Activated naive CD8-positive, alpha-beta T cell treated with anti-CD3 and anti-CD28 coated beads for 36 hours (primary cell): ENCODE measurements at regions not wholly inside any gene's neighbourhood (a gene's known extent, or its start where the extent isn't known, plus 50 kb on each side); places are given as distances from the start of the nearest gene placed in this dataset.
"Not testable (repeated sequence)": the region's sequence is repeated elsewhere in the genome, so short reads cannot be mapped to it uniquely, and the experiment has no call there.

Experiments used
- DNase-seq: peaks from one replicate; pipeline ENCODE4 v3.0.0; 2021
- H3K27ac Mint-ChIP-seq: one replicate; pipeline ENCODE4 v1.8.0; 2022; ENCODE audit warnings: mild to moderate bottlenecking, moderate library complexity, mixed read lengths
- H3K27me3 Mint-ChIP-seq: one replicate; pipeline ENCODE4 v1.8.0; 2022; ENCODE audit warnings: mild to moderate bottlenecking, mixed read lengths
- H3K36me3 Mint-ChIP-seq: one replicate; pipeline ENCODE4 v1.8.0; 2021; ENCODE audit warnings: mild to moderate bottlenecking, mixed read lengths
- H3K4me1 Mint-ChIP-seq: one replicate; pipeline ENCODE4 v1.8.0; 2021; ENCODE audit warnings: mixed read lengths
- H3K4me3 Mint-ChIP-seq: one replicate; pipeline ENCODE4 v1.8.0; 2022; ENCODE audit warnings: mild to moderate bottlenecking, moderate library complexity, mixed read lengths
- H3K9me3 Mint-ChIP-seq: one replicate; pipeline ENCODE4 v1.8.0; 2022; ENCODE audit warnings: mixed read lengths

DNA sequence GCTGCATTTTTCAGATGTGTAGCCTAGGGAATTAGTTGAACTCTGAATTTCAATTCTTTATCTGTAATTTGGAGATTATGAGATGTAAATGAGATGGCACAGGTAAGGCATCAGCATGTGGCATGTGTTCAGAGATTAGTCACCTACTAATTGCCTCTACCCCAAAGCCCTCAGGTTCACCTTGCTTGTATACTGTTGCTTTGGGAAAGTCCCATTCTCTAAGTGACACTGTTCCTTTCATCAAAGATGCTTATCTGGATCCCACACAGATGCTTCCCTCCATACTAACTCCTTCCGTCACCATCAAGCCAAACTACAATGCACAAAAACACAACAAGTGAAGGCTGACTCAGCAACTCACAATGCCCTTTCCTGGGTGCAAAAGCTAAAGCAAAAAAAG is 143.7 kb downstream of the LRATD1 start:
- Mint-ChIP-seq H3K36me3 (no peaks in the 10 kb centered on the region), H3K9me3 (no peaks in the 10 kb centered on the region), H3K27ac (no peak overlapping the region), H3K4me3 (no peak overlapping the region), H3K27me3 (no peaks in the 10 kb centered on the region), H3K4me1 (no peaks in the 10 kb centered on the region)
- DNase-seq: no peak

GRCh38 chr2:14778015-14778414 is 145.5 kb downstream of the LRATD1 start:
- Mint-ChIP-seq H3K36me3 (no peaks in the 10 kb centered on the region), H3K4me1 (no peaks in the 10 kb centered on the region), H3K27me3 (no peaks in the 10 kb centered on the region), H3K27ac (no peak overlapping the region), H3K9me3 (no peaks in the 10 kb centered on the region), H3K4me3 (no peak overlapping the region)
- DNase-seq: no peak

DNA sequence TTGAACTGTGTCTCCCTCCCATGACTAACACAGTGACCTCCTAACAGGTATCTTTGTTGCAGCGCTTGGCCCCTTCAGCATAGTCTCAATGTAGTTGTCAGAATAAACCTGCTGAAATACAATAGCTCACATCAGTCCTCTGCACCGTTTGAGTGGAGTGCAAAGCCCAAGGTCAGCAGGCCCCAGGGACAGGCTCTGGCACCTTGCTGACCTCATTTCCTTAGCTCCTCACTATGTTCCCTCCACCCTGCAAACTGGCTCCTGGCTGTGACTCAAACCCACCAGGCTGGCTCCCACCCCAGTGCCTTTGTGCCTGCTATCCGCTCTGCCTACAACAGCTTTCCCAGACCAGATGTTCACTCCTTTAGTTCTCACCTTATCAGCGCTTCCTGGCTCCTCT is 146.7 kb downstream of the LRATD1 start:
- no peak for DNase-seq
- Mint-ChIP-seq H3K27ac (no peak overlapping the region), H3K27me3 (no peaks in the 10 kb centered on the region), H3K36me3 (no peaks in the 10 kb centered on the region), H3K4me3 (no peak overlapping the region), H3K9me3 (no peaks in the 10 kb centered on the region), H3K4me1 (no peaks in the 10 kb centered on the region)

- Mint-ChIP-seq H3K36me3 (no peaks in the 10 kb centered on the region), H3K27me3 (no peaks in the 10 kb centered on the region)
- no peak for DNase-seq
These were observed 148.6 kb downstream of the LRATD1 start for GRCh38 chr2:14781142-14781541.

GRCh38 chr2:14788814-14789213 is 156.3 kb downstream of the LRATD1 start:
- H3K9me3 Mint-ChIP-seq, H3K27me3 Mint-ChIP-seq, H3K4me1 Mint-ChIP-seq, DNase-seq, H3K36me3 Mint-ChIP-seq, H3K4me3 Mint-ChIP-seq, H3K27ac Mint-ChIP-seq: not testable (repeated sequence)

More at GRCh38 chr2:14781142-14781541, 148.6 kb downstream of the LRATD1 start:
- no peaks in the 10 kb centered on the region for H3K9me3 Mint-ChIP-seq
- H3K27ac Mint-ChIP-seq: no peak overlapping the region
- H3K4me3 Mint-ChIP-seq: no peak overlapping the region
- no peaks in the 10 kb centered on the region for H3K4me1 Mint-ChIP-seq

DNA sequence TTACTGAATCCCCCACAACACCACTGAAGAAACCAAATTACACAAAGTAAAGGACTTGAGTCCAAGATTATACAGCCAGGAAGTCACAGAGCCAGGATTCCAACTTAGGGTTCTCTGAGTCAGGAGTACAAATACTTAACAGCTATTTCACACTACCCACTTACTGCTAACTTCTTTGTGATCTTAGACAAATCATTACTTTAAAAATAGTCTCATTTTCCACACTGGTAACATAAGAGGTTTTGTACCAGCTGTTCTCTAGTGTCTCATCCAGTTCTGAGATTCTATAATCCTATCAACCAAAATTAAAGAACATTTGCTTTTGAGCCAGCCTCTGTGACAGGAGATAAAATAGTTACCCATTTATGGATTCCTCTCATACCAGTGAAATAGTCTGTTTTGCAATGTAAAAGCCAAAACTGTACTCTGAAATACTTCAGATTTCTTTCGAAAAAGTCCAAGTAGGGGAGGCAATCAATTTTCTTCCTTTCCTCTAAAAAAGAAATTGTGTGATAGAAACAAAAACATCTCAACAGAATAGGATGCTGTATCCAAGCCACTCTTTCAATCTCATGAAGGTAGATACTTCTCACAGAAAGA is 157.6 kb downstream of the LRATD1 start:
- no peak for DNase-seq
- Mint-ChIP-seq H3K4me1 (no peaks in the 10 kb centered on the region), H3K4me3 (no peak overlapping the region), H3K27ac (no peak overlapping the region), H3K27me3 (no peaks in the 10 kb centered on the region), H3K36me3 (no peaks in the 10 kb centered on the region), H3K9me3 (peaks cover 9% of the 10 kb centered on the region)

DNA sequence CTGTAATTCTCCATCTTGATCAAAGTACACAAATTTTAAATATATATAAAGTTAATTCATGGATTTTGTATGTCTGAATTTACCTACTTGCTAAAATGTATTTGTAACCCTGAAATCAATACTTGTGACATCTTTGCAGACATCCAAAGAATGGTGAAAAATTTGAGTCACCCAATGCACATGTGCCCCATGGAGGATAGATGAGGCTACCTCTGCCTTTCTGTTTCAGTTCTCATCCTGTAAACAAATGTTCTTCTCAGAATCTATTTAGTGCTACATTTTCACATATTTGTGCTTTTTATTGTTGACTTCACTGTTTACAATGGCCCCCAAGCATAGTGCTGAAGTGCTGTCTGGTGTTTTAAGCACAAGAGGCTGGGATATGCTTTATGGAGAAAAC is 171.5 kb downstream of the LRATD1 start:
- no peaks in the 10 kb centered on the region for H3K27me3 Mint-ChIP-seq
- no peaks in the 10 kb centered on the region for H3K4me1 Mint-ChIP-seq
- H3K9me3 Mint-ChIP-seq: peaks cover 6% of the 10 kb centered on the region

GRCh38 chr2:14804902-14805301 is 172.4 kb downstream of the LRATD1 start:
- no peaks in the 10 kb centered on the region for H3K4me1 Mint-ChIP-seq
- DNase-seq: no peak
- H3K4me3 Mint-ChIP-seq: no peak overlapping the region
- no peaks in the 10 kb centered on the region for H3K36me3 Mint-ChIP-seq
- peaks cover 6% of the 10 kb centered on the region for H3K9me3 Mint-ChIP-seq
- H3K27ac Mint-ChIP-seq: no peak overlapping the region
- no peaks in the 10 kb centered on the region for H3K27me3 Mint-ChIP-seq

More for the DNA sequence above, 171.5 kb downstream of the LRATD1 start:
- no peak for DNase-seq
- Mint-ChIP-seq H3K27ac (no peak overlapping the region), H3K36me3 (no peaks in the 10 kb centered on the region), H3K4me3 (no peak overlapping the region)

GRCh38 chr2:14806613-14807012 is 174.1 kb downstream of the LRATD1 start:
- no peak overlapping the region for H3K4me3 Mint-ChIP-seq
- H3K27me3 Mint-ChIP-seq: no peaks in the 10 kb centered on the region
- H3K9me3 Mint-ChIP-seq: no peaks in the 10 kb centered on the region
- no peak overlapping the region for H3K27ac Mint-ChIP-seq
- no peaks in the 10 kb centered on the region for H3K36me3 Mint-ChIP-seq
- no peaks in the 10 kb centered on the region for H3K4me1 Mint-ChIP-seq
- DNase-seq: no peak

- no peak for DNase-seq
- Mint-ChIP-seq H3K4me3 (no peak overlapping the region), H3K9me3 (peaks cover 2% of the 10 kb centered on the region), H3K4me1 (no peaks in the 10 kb centered on the region), H3K27ac (no peak overlapping the region), H3K36me3 (no peaks in the 10 kb centered on the region), H3K27me3 (no peaks in the 10 kb centered on the region)
These were observed 182.7 kb downstream of the LRATD1 start for GRCh38 chr2:14815201-14815600.

DNA sequence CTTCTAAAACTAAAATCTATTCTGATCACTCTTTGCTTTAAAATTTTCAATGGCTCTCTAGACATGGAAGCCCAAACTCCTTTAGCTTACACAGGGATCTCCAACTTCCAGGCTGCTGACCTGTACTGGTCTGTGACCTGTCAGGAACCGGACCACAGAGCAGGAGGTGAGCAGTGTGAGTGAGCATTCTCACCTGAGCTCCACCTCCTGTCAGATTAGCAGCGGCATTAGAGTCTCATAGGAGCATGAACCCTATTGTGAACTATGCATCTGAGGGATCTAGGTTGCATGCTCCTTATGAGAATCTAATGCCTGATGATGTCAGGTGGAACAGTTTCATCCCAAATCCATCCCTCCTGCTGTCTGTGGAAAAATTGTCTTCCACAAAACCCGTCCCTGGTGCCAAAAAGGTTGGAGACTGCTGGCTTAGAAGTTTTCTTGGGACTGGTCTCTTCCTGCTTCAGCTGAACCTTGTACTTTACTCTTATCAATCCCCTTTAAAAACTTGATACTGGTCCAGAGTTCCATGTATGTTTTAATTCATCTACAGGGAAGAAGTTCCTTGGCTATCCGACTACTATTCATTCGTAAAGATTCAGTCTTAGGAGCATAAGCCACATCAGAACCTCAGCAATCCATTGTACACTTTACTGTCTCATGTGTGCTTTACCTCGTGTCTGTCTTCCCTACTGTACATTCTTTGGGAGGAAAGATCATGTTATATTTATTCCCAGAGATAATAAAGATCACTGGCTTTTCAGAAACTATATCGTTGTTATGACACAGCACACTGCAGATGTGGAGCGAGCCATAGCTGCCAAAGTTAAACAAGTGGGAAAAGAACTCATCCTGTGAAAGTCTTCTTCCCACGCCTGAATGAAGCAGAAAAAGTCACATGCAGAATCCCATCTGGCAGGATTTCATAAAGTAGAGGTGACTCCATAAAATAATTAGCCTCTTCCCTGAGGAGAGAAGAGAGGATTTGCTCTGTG is 183.8 kb downstream of the LRATD1 start:
- H3K27ac Mint-ChIP-seq: no peak overlapping the region
- H3K9me3 Mint-ChIP-seq: peaks cover 5% of the 10 kb centered on the region
- no peaks in the 10 kb centered on the region for H3K36me3 Mint-ChIP-seq
- no peaks in the 10 kb centered on the region for H3K4me1 Mint-ChIP-seq
- H3K4me3 Mint-ChIP-seq: no peak overlapping the region
- no peak for DNase-seq
- H3K27me3 Mint-ChIP-seq: no peaks in the 10 kb centered on the region

DNA sequence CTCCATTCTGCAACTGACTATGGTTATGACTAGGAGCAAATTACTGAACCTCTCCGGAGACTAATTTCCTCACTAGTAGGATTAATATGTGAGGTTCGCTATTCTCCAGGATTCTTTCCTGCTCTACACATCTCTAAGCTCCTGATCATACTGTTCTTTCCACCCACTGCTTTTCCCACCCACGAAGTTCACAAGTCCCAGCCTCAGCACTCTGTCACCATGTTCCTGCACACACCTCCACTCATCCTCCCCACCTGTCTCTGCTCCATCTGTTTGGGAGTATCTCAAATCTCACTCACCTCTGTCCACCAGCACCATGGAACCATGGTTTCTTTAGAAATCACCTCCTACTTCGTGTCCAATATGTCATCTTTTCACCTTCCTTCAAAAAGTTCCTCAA is 185.3 kb downstream of the LRATD1 start:
- Mint-ChIP-seq H3K9me3 (peaks cover 5% of the 10 kb centered on the region), H3K27me3 (no peaks in the 10 kb centered on the region), H3K4me3 (no peak overlapping the region), H3K4me1 (no peaks in the 10 kb centered on the region), H3K27ac (no peak overlapping the region), H3K36me3 (no peaks in the 10 kb centered on the region)
- no peak for DNase-seq

GRCh38 chr2:14826518-14826917 is 194.0 kb downstream of the LRATD1 start:
- no peak for DNase-seq
- H3K27ac Mint-ChIP-seq: no peak overlapping the region
- H3K27me3 Mint-ChIP-seq: no peaks in the 10 kb centered on the region
- H3K4me1 Mint-ChIP-seq: no peaks in the 10 kb centered on the region
- H3K36me3 Mint-ChIP-seq: no peaks in the 10 kb centered on the region
- no peaks in the 10 kb centered on the region for H3K9me3 Mint-ChIP-seq
- H3K4me3 Mint-ChIP-seq: no peak overlapping the region

DNA sequence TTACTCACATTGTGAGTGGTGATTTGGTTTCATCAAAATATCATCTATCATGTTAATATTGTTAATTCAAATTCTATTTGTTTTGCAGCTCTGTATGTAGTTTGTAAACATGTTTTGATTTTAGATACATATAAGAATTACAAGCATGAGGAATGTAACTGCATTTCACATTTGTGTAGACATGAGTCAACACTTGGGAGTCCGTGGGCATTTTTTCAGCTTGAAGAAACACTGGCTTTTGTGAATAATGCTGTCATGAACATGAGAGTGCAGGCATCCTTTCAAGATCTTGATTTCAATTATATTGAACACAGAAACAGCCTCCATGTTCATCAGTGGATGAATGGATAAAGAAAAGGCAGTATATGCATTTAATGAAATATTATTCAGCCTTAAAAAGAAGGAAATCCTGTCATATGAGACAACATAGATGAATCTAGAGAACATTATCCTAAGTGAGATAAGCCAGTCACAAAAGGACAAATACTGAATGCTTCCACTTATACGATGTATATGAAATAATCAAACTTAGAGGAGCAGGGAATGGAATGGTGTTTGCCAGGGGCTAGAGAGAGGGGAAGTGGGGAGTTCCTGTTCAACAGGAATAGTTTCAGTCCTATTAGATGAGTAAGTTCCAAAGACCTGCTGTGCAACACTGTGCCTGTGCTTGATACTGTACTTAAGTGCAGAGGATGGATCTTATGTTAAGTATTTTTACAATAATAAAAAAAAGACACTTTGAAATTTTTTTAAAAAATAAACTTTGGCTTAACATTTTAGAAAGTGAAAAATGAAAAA is 194.9 kb downstream of the LRATD1 start:
- Mint-ChIP-seq H3K4me1 (no peaks in the 10 kb centered on the region), H3K36me3 (no peaks in the 10 kb centered on the region), H3K9me3 (no peaks in the 10 kb centered on the region), H3K4me3 (no peak overlapping the region), H3K27ac (no peak overlapping the region), H3K27me3 (no peaks in the 10 kb centered on the region)
- DNase-seq: no peak

- no peak for DNase-seq
- H3K4me1 Mint-ChIP-seq: no peaks in the 10 kb centered on the region
- H3K27ac Mint-ChIP-seq: no peak overlapping the region
- no peaks in the 10 kb centered on the region for H3K36me3 Mint-ChIP-seq
- no peaks in the 10 kb centered on the region for H3K9me3 Mint-ChIP-seq
- no peak overlapping the region for H3K4me3 Mint-ChIP-seq
- no peaks in the 10 kb centered on the region for H3K27me3 Mint-ChIP-seq
These were observed 195.7 kb downstream of the LRATD1 start for GRCh38 chr2:14828223-14828622.
